ENCODE measurements at regions not wholly inside any gene's neighbourhood (a gene's known extent, or its start where the extent isn't known, plus 50 kb on each side); places are given as distances from the start of the nearest gene placed in this dataset.

DNA sequence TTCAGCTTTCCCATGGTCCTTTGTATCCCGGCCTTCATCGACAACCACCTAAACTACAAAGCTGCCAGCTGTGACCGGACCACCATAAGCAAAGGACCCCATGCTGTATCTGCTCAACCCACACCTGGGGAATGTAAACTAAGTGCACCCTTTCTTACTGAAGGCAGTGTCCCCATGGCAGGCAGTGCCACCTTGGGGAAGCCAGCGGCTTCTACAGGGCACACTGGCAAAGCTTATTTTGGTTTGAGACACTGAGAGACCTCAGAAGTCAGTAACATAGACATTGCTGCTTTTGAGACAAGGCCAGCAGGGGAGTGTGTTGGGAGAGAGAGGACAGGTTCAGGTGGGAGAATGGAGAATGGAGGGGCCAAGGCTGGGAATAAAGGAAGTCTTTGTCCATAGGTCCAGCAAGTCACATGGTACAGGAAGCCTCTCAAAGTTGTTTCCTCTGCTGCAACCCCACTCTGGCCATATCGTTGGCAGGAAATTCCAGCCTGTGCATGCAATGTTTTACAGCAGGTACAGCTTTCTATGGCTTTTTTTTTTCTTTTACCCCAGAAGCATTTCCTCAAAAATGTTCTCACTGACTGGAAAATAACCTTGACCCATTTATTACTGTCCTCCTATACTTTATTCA is 85.9 kb upstream of the NPVF start:
- TF ChIP-seq SUZ12 (IDR thresholded peaks at IDR 0.05; ENCODE audit: extremely low read depth, insufficient read depth, insufficient read length) = no peak
- no peak for TF ChIP-seq ZNF274 (IDR thresholded peaks at IDR 0.05; ENCODE audit: low read depth, low read length)
- TF ChIP-seq YY1 (IDR thresholded peaks at IDR 0.05; ENCODE audit: insufficient read depth, insufficient read length) = no peak

DNA sequence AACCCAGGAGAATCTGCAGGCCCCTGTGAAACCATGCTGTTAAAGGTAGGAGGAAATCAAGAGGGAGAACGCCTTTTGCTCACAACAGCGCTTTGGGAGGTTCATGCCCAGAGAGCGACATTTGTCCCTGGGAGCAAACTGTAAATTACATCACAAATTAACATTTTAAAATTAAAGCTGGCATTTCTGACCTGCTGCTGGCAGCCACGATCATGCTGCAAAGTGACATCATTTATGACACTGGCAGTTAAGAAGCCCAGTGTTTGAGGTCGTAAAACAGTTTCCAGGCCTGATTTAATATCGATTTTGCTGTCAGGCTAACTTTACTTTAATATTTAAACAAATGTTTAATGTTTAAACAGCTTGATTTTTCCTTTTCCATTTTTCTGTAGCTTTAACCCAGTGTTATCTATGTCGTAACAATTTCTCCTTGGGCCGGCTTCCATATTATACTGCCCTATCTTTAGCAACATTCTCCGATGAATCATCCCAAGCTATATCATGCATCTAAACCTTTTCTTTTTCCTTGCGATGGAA is 86.5 kb upstream of the NPVF start:
- TF ChIP-seq SUZ12 (IDR thresholded peaks at IDR 0.05; ENCODE audit: extremely low read depth, insufficient read depth, insufficient read length) (no peak), ZNF274 (IDR thresholded peaks at IDR 0.05; ENCODE audit: low read depth, low read length) (no peak), YY1 (IDR thresholded peaks at IDR 0.05; ENCODE audit: insufficient read depth, insufficient read length) (no peak)
- H3K36me3 ChIP-seq (ENCODE audit: insufficient read depth, insufficient read length, low read length) = no peaks in the 10 kb centered on the region
- no peak for DNase-seq (ENCODE audit: low read depth, low spot score)
- no peaks in the 10 kb centered on the region for H3K4me1 ChIP-seq (ENCODE audit: insufficient read depth, insufficient read length)
- H3K27me3 ChIP-seq (ENCODE audit: insufficient read depth, insufficient read length) = no peaks in the 10 kb centered on the region
- H3K4me3 ChIP-seq (ENCODE audit: insufficient read length, low read depth) = no peak overlapping the region
- peaks cover 7% of the 10 kb centered on the region for H3K9me3 ChIP-seq (ENCODE audit: insufficient read depth, low read length)
- no peak overlapping the region for H3K9ac ChIP-seq (ENCODE audit: insufficient read length, low read depth)

More for the DNA sequence above, 85.9 kb upstream of the NPVF start:
- no peak overlapping the region for H3K9ac ChIP-seq (ENCODE audit: insufficient read length, low read depth)
- no peaks in the 10 kb centered on the region for H3K27me3 ChIP-seq (ENCODE audit: insufficient read depth, insufficient read length)
- H3K4me3 ChIP-seq (ENCODE audit: insufficient read length, low read depth) = no peak overlapping the region
- no peak for DNase-seq (ENCODE audit: low read depth, low spot score)
- no peaks in the 10 kb centered on the region for H3K4me1 ChIP-seq (ENCODE audit: insufficient read depth, insufficient read length)
- H3K9me3 ChIP-seq (ENCODE audit: insufficient read depth, low read length) = peaks cover 9% of the 10 kb centered on the region
- H3K36me3 ChIP-seq (ENCODE audit: insufficient read depth, insufficient read length, low read length) = no peaks in the 10 kb centered on the region

DNA sequence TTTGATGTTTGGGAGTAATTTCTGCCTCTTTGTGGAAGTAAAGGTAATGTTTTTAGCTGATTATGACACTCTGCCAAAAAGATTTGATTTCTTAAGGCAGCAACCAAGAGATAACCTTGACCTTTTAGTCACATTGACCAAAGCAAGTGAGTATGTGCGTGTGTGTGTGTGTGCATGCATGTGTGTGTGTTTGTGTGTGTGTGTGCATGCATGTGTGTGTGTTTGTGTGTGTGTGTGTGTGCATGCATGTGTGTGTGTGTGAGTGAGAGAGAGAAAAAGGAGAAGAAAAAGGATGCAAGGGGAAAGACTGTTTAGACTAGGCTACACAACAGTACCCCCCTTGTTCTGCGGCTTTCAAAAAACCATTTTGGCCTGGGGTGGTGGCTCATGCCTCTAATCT is 88.1 kb upstream of the NPVF start:
- H3K36me3 ChIP-seq (ENCODE audit: insufficient read depth, insufficient read length, low read length) = no peaks in the 10 kb centered on the region

DNA sequence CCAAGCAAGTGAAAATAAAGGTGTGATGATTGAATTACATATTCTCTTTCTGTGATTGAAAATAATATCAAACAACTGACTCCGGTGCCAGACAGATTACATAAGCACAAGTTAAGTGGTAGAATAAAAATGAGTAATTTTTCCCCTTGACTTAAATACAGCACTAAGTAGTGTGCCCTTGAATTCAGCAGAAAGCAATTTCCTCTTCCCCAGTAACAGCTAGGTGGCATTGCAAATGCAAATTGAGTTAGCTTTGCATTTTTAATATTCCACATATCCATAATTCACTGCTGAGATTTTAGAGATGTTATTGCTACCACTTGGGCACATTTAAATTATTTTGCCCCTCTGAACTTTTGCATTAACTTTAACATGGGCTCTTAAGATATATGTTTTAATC is 89.8 kb upstream of the NPVF start:
- Histone ChIP-seq H3K4me3 (ENCODE audit: insufficient read length, low read depth) (no peak overlapping the region), H3K4me1 (ENCODE audit: insufficient read depth, insufficient read length) (peaks cover 2% of the 10 kb centered on the region), H3K36me3 (ENCODE audit: insufficient read depth, insufficient read length, low read length) (no peaks in the 10 kb centered on the region), H3K9me3 (ENCODE audit: insufficient read depth, low read length) (no peaks in the 10 kb centered on the region), H3K27me3 (ENCODE audit: insufficient read depth, insufficient read length) (no peaks in the 10 kb centered on the region), H3K9ac (ENCODE audit: insufficient read length, low read depth) (no peak overlapping the region)
- no peak for DNase-seq (ENCODE audit: low read depth, low spot score)
- TF ChIP-seq ZNF274 (IDR thresholded peaks at IDR 0.05; ENCODE audit: low read depth, low read length) = no peak
- no peak for TF ChIP-seq YY1 (IDR thresholded peaks at IDR 0.05; ENCODE audit: insufficient read depth, insufficient read length)
- TF ChIP-seq SUZ12 (IDR thresholded peaks at IDR 0.05; ENCODE audit: extremely low read depth, insufficient read depth, insufficient read length) = no peak

More for the DNA sequence above, 88.1 kb upstream of the NPVF start:
- no peak for TF ChIP-seq SUZ12 (IDR thresholded peaks at IDR 0.05; ENCODE audit: extremely low read depth, insufficient read depth, insufficient read length)
- TF ChIP-seq YY1 (IDR thresholded peaks at IDR 0.05; ENCODE audit: insufficient read depth, insufficient read length) = no peak
- no peak for TF ChIP-seq ZNF274 (IDR thresholded peaks at IDR 0.05; ENCODE audit: low read depth, low read length)
- DNase-seq (ENCODE audit: low read depth, low spot score) = no peak
- Histone ChIP-seq H3K9me3 (ENCODE audit: insufficient read depth, low read length) (no peaks in the 10 kb centered on the region; the same call in 1 of the 2 replicates), H3K4me1 (ENCODE audit: insufficient read depth, insufficient read length) (no peaks in the 10 kb centered on the region), H3K4me3 (ENCODE audit: insufficient read length, low read depth) (no peak overlapping the region), H3K9ac (ENCODE audit: insufficient read length, low read depth) (no peak overlapping the region), H3K27me3 (ENCODE audit: insufficient read depth, insufficient read length) (no peaks in the 10 kb centered on the region)

DNA sequence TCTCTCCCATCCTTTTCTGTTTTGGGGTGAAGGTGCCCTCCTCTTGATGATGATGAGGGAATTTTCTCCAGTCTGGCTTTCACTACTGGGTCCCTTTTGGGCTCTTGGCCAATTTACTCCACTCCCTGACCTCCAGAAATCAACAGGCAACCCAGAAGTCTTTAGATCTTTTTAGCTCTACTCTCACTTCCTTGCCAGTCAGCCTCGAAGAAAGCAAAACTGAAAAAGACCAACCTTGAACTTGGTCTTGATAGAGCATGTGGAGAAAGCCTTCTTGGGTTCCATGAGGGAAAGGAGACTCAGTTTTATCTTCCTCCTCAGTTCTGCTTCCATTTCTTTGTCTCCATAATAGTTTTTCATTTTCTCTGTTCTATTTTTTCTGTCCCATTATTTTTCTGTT is 91.4 kb upstream of the NPVF start:
- Histone ChIP-seq H3K9me3 (ENCODE audit: insufficient read depth, low read length) (no peaks in the 10 kb centered on the region), H3K36me3 (ENCODE audit: insufficient read depth, insufficient read length, low read length) (no peaks in the 10 kb centered on the region), H3K27me3 (ENCODE audit: insufficient read depth, insufficient read length) (no peaks in the 10 kb centered on the region), H3K9ac (ENCODE audit: insufficient read length, low read depth) (no peak overlapping the region), H3K4me1 (ENCODE audit: insufficient read depth, insufficient read length) (peaks cover 2% of the 10 kb centered on the region), H3K4me3 (ENCODE audit: insufficient read length, low read depth) (no peak overlapping the region)
- TF ChIP-seq YY1 (IDR thresholded peaks at IDR 0.05; ENCODE audit: insufficient read depth, insufficient read length) (no peak), SUZ12 (IDR thresholded peaks at IDR 0.05; ENCODE audit: extremely low read depth, insufficient read depth, insufficient read length) (no peak), ZNF274 (IDR thresholded peaks at IDR 0.05; ENCODE audit: low read depth, low read length) (no peak)
- no peak for DNase-seq (ENCODE audit: low read depth, low spot score)

DNA sequence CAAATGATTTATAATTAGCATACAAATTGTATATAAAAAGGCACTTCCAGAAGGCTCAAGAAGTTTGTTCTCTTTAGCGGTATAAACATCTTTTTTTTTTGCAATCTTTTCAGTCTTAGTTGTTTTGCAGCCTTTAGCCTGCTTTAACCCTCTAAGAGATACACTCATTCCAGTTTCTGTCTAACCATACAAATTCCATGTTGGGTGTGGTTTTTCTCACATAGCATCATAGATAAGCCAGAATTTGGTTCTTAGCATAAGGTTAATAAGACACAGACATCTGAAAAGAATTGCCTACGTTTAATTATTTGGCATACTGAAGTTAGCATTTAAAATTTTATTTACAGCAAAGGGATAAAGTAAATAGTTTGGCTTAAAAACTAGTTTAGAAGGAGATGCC is 92.5 kb upstream of the NPVF start:
- no peak for DNase-seq (ENCODE audit: low read depth, low spot score)
- TF ChIP-seq SUZ12 (IDR thresholded peaks at IDR 0.05; ENCODE audit: extremely low read depth, insufficient read depth, insufficient read length) (no peak), YY1 (IDR thresholded peaks at IDR 0.05; ENCODE audit: insufficient read depth, insufficient read length) (no peak), ZNF274 (IDR thresholded peaks at IDR 0.05; ENCODE audit: low read depth, low read length) (no peak)
- Histone ChIP-seq H3K4me3 (ENCODE audit: insufficient read length, low read depth) (no peak overlapping the region), H3K4me1 (ENCODE audit: insufficient read depth, insufficient read length) (peaks cover 2% of the 10 kb centered on the region), H3K36me3 (ENCODE audit: insufficient read depth, insufficient read length, low read length) (no peaks in the 10 kb centered on the region), H3K9me3 (ENCODE audit: insufficient read depth, low read length) (no peaks in the 10 kb centered on the region), H3K27me3 (ENCODE audit: insufficient read depth, insufficient read length) (no peaks in the 10 kb centered on the region), H3K9ac (ENCODE audit: insufficient read length, low read depth) (no peak overlapping the region)

DNA sequence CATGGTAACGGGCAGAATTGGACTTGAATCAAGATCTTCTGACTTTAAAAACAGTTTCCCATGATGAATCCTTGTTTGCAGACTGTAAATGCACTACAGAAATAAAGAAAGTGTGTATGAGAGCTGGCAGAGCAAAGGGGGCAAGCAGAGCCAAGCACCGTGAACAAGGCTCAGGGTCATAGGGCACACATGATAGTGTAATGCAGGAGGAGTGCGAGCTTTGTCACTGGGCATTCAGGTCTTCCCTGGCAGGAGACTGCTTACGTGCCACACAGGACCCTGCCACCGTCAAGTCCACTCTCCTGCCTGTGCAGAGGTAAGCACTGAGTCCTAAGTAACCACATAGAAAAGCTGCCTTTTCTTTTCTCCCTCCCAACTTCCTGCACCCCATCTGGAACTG is 93.1 kb upstream of the NPVF start:
- Histone ChIP-seq H3K36me3 (ENCODE audit: insufficient read depth, insufficient read length, low read length) (no peaks in the 10 kb centered on the region), H3K9me3 (ENCODE audit: insufficient read depth, low read length) (no peaks in the 10 kb centered on the region), H3K27me3 (ENCODE audit: insufficient read depth, insufficient read length) (no peaks in the 10 kb centered on the region), H3K4me3 (ENCODE audit: insufficient read length, low read depth) (no peak overlapping the region), H3K4me1 (ENCODE audit: insufficient read depth, insufficient read length) (peaks cover 2% of the 10 kb centered on the region), H3K9ac (ENCODE audit: insufficient read length, low read depth) (no peak overlapping the region)
- no peak for TF ChIP-seq ZNF274 (IDR thresholded peaks at IDR 0.05; ENCODE audit: low read depth, low read length)
- TF ChIP-seq YY1 (IDR thresholded peaks at IDR 0.05; ENCODE audit: insufficient read depth, insufficient read length) = no peak
- TF ChIP-seq SUZ12 (IDR thresholded peaks at IDR 0.05; ENCODE audit: extremely low read depth, insufficient read depth, insufficient read length) = no peak
- DNase-seq (ENCODE audit: low read depth, low spot score) = no peak

All from NT2/D1 (cell line).